Psoas muscle (tissue), 7 donors: ENCODE measurements at regions not wholly inside any gene's neighbourhood (a gene's known extent, or its start where the extent isn't known, plus 50 kb on each side); places are given as distances from the start of the nearest gene placed in this dataset.

ENCODE experiments used
- ATAC-seq, 4 donors: fragments of 200-7000 bp; cut with Tn5 transposase; one replicate each; pipeline ENCODE4 v1.9.1; 2020; ENCODE audit warnings: moderate library complexity in 3 of 4, mild to moderate bottlenecking in 2 of 4
- DNase-seq, 2 donors: peaks; one replicate each; pipeline ENCODE4 v3.0.0-alpha.2; 2020
- H3K27ac ChIP-seq: fragments of 200-600 bp; one replicate; pipeline ENCODE4 v1.8.0; 2022
- H3K27me3 ChIP-seq, 3 donors: fragments of 200-600 bp in 1 of 3; one replicate each; pipeline versions ENCODE4 v1.6.1 to v1.8.0; 2013 to 2022; ENCODE audit warnings: low read length in 2 of 3, mild to moderate bottlenecking in 2 of 3, moderate library complexity in 1 of 3; ENCODE audit not compliant: insufficient read depth in 3 of 3
- H3K36me3 ChIP-seq, 2 donors: fragments of 200-600 bp in 1 of 2; one replicate each; pipeline versions ENCODE4 v1.6.1 to v1.8.0; 2013 to 2022; ENCODE audit warnings: low read depth in 1 of 2, mild to moderate bottlenecking in 1 of 2, moderate library complexity in 1 of 2; ENCODE audit not compliant: insufficient read depth in 1 of 2
- H3K4me1 ChIP-seq: fragments of 200-600 bp; one replicate; pipeline ENCODE4 v1.8.0; 2022
- H3K4me3 ChIP-seq: fragments of 200-600 bp; one replicate; pipeline ENCODE4 v1.8.0; 2022; ENCODE audit warnings: mild to moderate bottlenecking
- H3K9me3 ChIP-seq: fragments of 200-600 bp; one replicate; pipeline ENCODE4 v1.8.0; 2022
- WGBS, 3 donors: extraction: QIAGEN DNeasy Blood & Tissue Kit; methylation state at CpG; one replicate each; pipeline versions ENCODE4 v1.1.6 to v1.1.7; 2013; 5-methylcytosine and 5-hydroxymethylcytosine counted together
- intact Hi-C, 2 donors: fragments of 100-400 bp; cut with DNase I; formaldehyde crosslinking; loops; one replicate each; pipeline versions ENCODE4 v1.11.0 to v1.14.2; 2022
- TF ChIP-seq, protein P1 (sequence below): fragments of 200-600 bp; IDR thresholded peaks from one replicate; pipeline ENCODE4 v1.8.0; 2022; ENCODE audit warnings: antibody characterized with exemption
- donor health status: healthy with polysubstance abuse.
- donor health status: DM: no; HTN: no; CAD: no; lungs with moderate emphysema.
- donor health status: Bipolar disorder and iron deficiency.
- donor health status: healthy.
- donor health status: DM: yes; HTN: yes; CAD: no.
- donor health status: DM: no; HTN: no; CAD: no.
- donor health status: DM: yes; HTN: yes; CAD: no.

DNA sequence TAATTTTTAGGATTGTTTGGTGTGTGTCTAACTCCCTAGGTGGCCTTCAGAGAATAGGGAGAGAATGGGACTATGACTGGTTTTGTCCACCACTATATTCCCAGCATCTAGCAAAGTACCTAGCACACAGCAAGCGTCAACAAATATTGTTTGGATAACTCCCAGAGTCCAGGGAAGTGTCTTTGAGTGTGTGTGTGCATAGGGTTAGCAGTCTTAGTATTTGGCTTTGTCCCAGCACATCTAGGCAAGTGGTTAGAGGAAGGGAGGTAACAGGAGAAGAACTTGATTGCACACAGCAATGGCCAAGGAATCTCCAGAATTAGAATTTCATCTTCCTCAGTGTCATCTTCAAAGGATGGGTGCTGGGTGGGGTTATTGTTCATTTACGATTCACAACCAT lies 385.4 kb upstream of the CDH5 start:
- no peaks in the 10 kb centered on the region for H3K4me1 ChIP-seq
- no peaks in the 10 kb centered on the region for H3K27me3 ChIP-seq
- H3K4me3 ChIP-seq, result no peak overlapping the region
- DNase-seq (no peak), ATAC-seq (no peak)
- no peaks in the 10 kb centered on the region for H3K36me3 ChIP-seq
- WGBS, 3 donors, result 86 to 87% (median 87%) methylated on average over 2 of the region's 2 CpGs
- no peaks in the 10 kb centered on the region for H3K9me3 ChIP-seq
- TF ChIP-seq, protein P1, sequence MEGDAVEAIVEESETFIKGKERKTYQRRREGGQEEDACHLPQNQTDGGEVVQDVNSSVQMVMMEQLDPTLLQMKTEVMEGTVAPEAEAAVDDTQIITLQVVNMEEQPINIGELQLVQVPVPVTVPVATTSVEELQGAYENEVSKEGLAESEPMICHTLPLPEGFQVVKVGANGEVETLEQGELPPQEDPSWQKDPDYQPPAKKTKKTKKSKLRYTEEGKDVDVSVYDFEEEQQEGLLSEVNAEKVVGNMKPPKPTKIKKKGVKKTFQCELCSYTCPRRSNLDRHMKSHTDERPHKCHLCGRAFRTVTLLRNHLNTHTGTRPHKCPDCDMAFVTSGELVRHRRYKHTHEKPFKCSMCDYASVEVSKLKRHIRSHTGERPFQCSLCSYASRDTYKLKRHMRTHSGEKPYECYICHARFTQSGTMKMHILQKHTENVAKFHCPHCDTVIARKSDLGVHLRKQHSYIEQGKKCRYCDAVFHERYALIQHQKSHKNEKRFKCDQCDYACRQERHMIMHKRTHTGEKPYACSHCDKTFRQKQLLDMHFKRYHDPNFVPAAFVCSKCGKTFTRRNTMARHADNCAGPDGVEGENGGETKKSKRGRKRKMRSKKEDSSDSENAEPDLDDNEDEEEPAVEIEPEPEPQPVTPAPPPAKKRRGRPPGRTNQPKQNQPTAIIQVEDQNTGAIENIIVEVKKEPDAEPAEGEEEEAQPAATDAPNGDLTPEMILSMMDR, result no peak
- H3K27ac ChIP-seq, result no peak overlapping the region
- intact Hi-C loops, result no loop called here

DNA sequence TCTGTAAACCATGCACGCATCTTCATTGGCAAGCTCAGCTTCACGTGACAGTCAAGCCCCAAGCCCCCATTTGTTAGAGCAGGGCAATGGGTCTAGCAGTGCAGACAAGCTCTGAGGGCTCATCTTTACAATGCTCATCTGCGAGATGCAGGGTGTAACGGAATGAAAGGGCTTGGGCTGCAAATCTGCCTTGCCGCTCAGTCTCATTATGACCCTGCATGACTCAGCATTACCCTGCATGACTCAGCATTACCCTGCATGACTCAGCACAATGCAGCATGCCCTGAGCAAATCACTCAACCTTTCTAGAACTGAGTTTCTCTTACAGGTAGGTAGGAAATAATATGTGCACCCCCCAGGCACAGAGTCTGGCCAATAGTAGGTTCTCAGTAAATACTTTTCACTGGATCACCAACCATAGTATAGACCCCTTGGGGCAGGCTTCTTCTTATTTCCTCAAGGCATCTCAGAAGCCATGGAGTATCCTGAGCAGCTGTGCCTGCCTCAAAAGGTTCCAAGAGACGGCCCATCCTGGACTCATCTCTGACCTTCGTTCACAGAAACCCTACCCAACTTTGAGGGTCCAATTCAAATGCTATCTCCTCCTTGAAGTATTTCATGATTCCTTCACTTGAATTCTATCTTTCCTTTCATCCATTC lies 391.3 kb upstream of the CDH5 start:
- intact Hi-C loops, result no loop called here
- Histone ChIP-seq H3K36me3 (no peaks in the 10 kb centered on the region), H3K27me3 (no peaks in the 10 kb centered on the region), H3K9me3 (peaks cover 5% of the 10 kb centered on the region), H3K4me3 (no peak overlapping the region), H3K4me1 (no peaks in the 10 kb centered on the region), H3K27ac (no peak overlapping the region)
- 74 to 94% (median 88%) methylated on average over 7 of the region's 7 CpGs for WGBS, 3 donors
- TF ChIP-seq, protein P1, result no peak
- ATAC-seq (no peak), DNase-seq (no peak)

DNA sequence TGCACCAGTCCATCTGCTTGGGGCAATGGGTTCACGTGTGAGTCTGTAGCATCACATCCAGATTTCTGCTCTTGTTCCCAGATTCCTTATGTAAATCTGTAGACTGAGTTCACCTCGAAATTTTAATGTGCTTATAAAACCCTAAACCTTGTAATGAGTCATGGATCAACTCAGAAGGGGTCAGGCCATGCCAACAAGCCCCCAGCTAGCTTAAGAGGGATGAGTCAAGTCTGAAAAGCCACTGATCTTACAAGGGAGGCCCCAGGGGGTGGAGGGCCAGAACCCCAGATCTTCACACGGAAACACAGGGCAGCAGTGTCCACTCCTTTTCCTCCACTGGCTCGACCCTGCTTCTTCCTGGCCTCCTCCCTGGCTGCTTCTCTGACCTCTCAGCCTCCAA lies 399.1 kb upstream of the CDH5 start:
- TF ChIP-seq, protein P1, result no peak
- H3K4me1 ChIP-seq, result no peaks in the 10 kb centered on the region
- ATAC-seq (no peak), DNase-seq (no peak)
- intact Hi-C loops, result no loop called here
- H3K36me3 ChIP-seq, result no peaks in the 10 kb centered on the region
- H3K4me3 ChIP-seq, result no peak overlapping the region
- peaks cover 5% of the 10 kb centered on the region for H3K9me3 ChIP-seq
- 74 to 85% (median 81%) methylated on average over 4 of the region's 4 CpGs for WGBS, 3 donors
- H3K27ac ChIP-seq, result no peak overlapping the region
- H3K27me3 ChIP-seq, result no peaks in the 10 kb centered on the region

DNA sequence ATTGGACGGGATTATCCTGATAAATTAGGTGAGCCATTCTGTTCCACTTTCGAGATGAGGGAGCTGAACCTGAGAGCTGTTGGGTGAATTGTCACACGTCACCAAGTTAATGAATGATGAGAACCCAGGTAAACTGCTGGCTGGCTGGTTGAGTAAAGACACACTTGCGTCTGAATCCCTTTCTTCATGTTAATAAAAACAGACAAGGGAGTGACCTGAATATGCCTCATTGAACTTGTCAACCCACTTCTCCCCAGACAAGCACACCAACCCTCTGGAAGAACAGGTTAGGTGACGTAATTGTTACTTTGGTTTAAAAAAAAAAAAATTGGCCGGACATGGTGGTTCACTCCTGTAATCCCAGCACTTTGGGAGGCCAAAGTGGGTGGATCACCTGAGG lies 400.9 kb upstream of the CDH5 start:
- ATAC-seq (no peak), DNase-seq (no peak)
- intact Hi-C loops, result no loop called here
- H3K9me3 ChIP-seq, result no peaks in the 10 kb centered on the region
- TF ChIP-seq, protein P1, result no peak
- H3K36me3 ChIP-seq, result no peaks in the 10 kb centered on the region
- WGBS, 3 donors, result 88 to 92% (median 89%) methylated on average over 6 of the region's 6 CpGs
- no peaks in the 10 kb centered on the region for H3K4me1 ChIP-seq
- no peak overlapping the region for H3K27ac ChIP-seq
- no peaks in the 10 kb centered on the region for H3K27me3 ChIP-seq
- no peak overlapping the region for H3K4me3 ChIP-seq

DNA sequence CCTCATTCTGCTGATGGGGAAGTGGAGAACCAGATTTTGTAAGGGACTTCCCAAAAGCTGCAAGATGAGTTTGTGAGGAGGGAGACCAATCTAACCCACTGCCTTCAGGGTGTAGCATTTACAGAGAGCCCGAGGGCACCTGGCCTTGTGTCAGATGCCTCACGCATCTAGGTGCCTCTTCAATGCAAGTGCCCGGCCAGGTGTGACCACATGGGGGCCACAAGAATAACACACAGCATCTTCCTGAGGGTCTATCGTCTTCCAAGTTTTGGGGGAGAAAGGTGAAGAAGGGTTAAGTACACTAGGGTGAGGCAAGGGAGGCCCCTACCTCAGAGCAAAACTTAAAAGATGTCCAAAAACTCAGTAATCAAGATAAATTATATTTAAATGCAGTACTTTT lies 401.7 kb upstream of the CDH5 start:
- Histone ChIP-seq H3K27ac (no peak overlapping the region), H3K36me3 (no peaks in the 10 kb centered on the region), H3K27me3 (no peaks in the 10 kb centered on the region), H3K4me3 (no peak overlapping the region), H3K4me1 (no peaks in the 10 kb centered on the region), H3K9me3 (no peaks in the 10 kb centered on the region)
- intact Hi-C loops, result no loop called here
- TF ChIP-seq, protein P1, result no peak
- DNase-seq (no peak), ATAC-seq (no peak)
- 79 to 83% (median 83%) methylated on average over 4 of the region's 4 CpGs for WGBS, 3 donors
